B cell (primary cell): ENCODE measurements at regions not wholly inside any gene's neighbourhood (a gene's known extent, or its start where the extent isn't known, plus 50 kb on each side); places are given as distances from the start of the nearest gene placed in this dataset.

ENCODE experiments used
- ATAC-seq: fragments of 200-7000 bp; cut with Tn5 transposase; one replicate; pipeline ENCODE4 v1.10.0; 2021; ENCODE audit warnings: low read depth, mild to moderate bottlenecking, moderate number of reproducible peaks, moderate library complexity
- CTCF ChIA-PET: fragments of 350-600 bp; sonication (Branson Sonifier 250); formaldehyde crosslinking; loops from one replicate; lab custom pipeline; 2021; ENCODE audit warnings: antibody characterized with exemption, inconsistent platforms; lab: Charles Lee
- POLR2A ChIA-PET: fragments of 350-600 bp; sonication (Branson Sonifier 250); formaldehyde crosslinking; loops from one replicate; lab custom pipeline; 2021; ENCODE audit warnings: antibody characterized with exemption; lab: Charles Lee
- DNase-seq: peaks from one replicate; pipeline ENCODE4 v3.0.0; 2013
- H2AFZ ChIP-seq: 2 replicates; pipeline ENCODE4 v1.6.1; 2012; ENCODE audit warnings: mild to moderate bottlenecking, low read depth, low read length; ENCODE audit not compliant: insufficient read depth, poor library complexity, severe bottlenecking
- H3K27ac ChIP-seq, 2 donors: 1 replicate in 1 of 2; 2 replicates in 1 of 2; pipeline ENCODE4 v1.5.1; 2012 to 2013; ENCODE audit warnings: low read length in 2 of 2, mild to moderate bottlenecking in 2 of 2, moderate library complexity in 1 of 2
- H3K27me3 ChIP-seq, 4 experiments: fragments of 200-600 bp in 1 of 4; sonication (generic) in 1 of 4; replicated peaks in 1 of 4; 1 replicate in 2 of 4; 2 replicates in 2 of 4; pipeline versions ENCODE4 v1.6.1 to v1.7.0; 2013 to 2016; ENCODE audit warnings: low read length in 3 of 4, mild to moderate bottlenecking in 2 of 4, mixed read lengths in 1 of 4, moderate library complexity in 1 of 4; ENCODE audit not compliant: insufficient read depth in 4 of 4, control insufficient read depth in 3 of 4; ENCODE audit errors: control extremely low read depth in 1 of 4
- H3K36me3 ChIP-seq, 2 experiments: replicated peaks in 1 of 2; 1 replicate in 1 of 2; 2 replicates in 1 of 2; pipeline versions ENCODE4 v1.6.1 to v1.7.1; 2013; ENCODE audit warnings: low read length in 1 of 2; ENCODE audit not compliant: insufficient read depth in 2 of 2, control insufficient read depth in 1 of 2; ENCODE audit errors: control extremely low read depth in 1 of 2, extremely low read depth in 1 of 2
- H3K4me1 ChIP-seq, 2 donors: fragments of 200-600 bp in 1 of 2; sonication (generic) in 1 of 2; 1 replicate in 1 of 2; 2 replicates in 1 of 2; pipeline versions ENCODE4 v1.5.1 to v1.6.1; 2013 to 2017; ENCODE audit warnings: low read length in 2 of 2; ENCODE audit not compliant: control insufficient read depth in 2 of 2, insufficient read depth in 2 of 2
- H3K4me2 ChIP-seq: replicated peaks from 2 replicates; pipeline ENCODE3; 2012; ENCODE audit warnings: mild to moderate bottlenecking, low read depth, low read length; ENCODE audit not compliant: poor library complexity, severe bottlenecking
- H3K4me3 ChIP-seq, 5 experiments: fragments of 200-600 bp in 1 of 5; sonication (generic) in 1 of 5; 1 replicate in 3 of 5; 2 replicates in 2 of 5; pipeline versions ENCODE4 v1.5.1 to v1.7.0; 2011 to 2016; ENCODE audit warnings: low read length in 4 of 5, mild to moderate bottlenecking in 4 of 5, low read depth in 2 of 5, control low read depth in 1 of 5, moderate library complexity in 1 of 5; ENCODE audit not compliant: insufficient read depth in 1 of 5; ENCODE audit errors: control extremely low read depth in 1 of 5, extremely low read depth in 1 of 5
- H3K79me2 ChIP-seq: fragments of 200-600 bp; sonication (generic); one replicate; pipeline ENCODE4 v1.6.0; 2016; ENCODE audit warnings: low read length; ENCODE audit not compliant: control insufficient read depth, insufficient read depth
- H3K9ac ChIP-seq: fragments of 200-600 bp; sonication (generic); 2 replicates; pipeline ENCODE4 v1.6.1; 2017; ENCODE audit warnings: mild to moderate bottlenecking, low read length, moderate library complexity
- H3K9me3 ChIP-seq, 3 donors: one replicate each; pipeline versions ENCODE4 v1.6.1 to v1.7.1; 2013; ENCODE audit warnings: low read length in 2 of 3; ENCODE audit not compliant: control insufficient read depth in 2 of 3, insufficient read depth in 1 of 3; ENCODE audit errors: control extremely low read depth in 1 of 3
- H4K20me1 ChIP-seq: 2 replicates; pipeline ENCODE4 v1.6.0; 2012; ENCODE audit warnings: mild to moderate bottlenecking, low read length; ENCODE audit not compliant: insufficient read depth, control insufficient read depth, poor library complexity, severe bottlenecking
- H3K27ac Mint-ChIP-seq: one replicate; pipeline ENCODE4 v1.8.0; 2021; ENCODE audit warnings: mixed read lengths
- H3K27me3 Mint-ChIP-seq: one replicate; pipeline ENCODE4 v1.8.0; 2021; ENCODE audit warnings: mixed read lengths
- H3K4me1 Mint-ChIP-seq: one replicate; pipeline ENCODE4 v1.8.0; 2021; ENCODE audit warnings: mixed read lengths
- H3K4me3 Mint-ChIP-seq: one replicate; pipeline ENCODE4 v1.8.0; 2021; ENCODE audit warnings: mixed read lengths
- H3K9me3 Mint-ChIP-seq: one replicate; pipeline ENCODE4 v1.8.0; 2022; ENCODE audit warnings: mixed read lengths; ENCODE audit not compliant: insufficient read depth
- EZH2 ChIP-seq: IDR thresholded peaks from 2 replicates; pipeline ENCODE4 v1.6.1; 2012; ENCODE audit warnings: borderline replicate concordance, low read depth, mild to moderate bottlenecking, moderate library complexity, low read length; ENCODE audit not compliant: insufficient read depth, poor library complexity, severe bottlenecking
- WGBS: methylation state at CpG from one replicate; pipeline ENCODE4 v1.1.5; 2013; ENCODE audit warnings: missing lambda C conversion rate; ENCODE audit not compliant: insufficient coverage; 5-methylcytosine and 5-hydroxymethylcytosine counted together
- intact Hi-C: fragments of 100-400 bp; cut with micrococcal nuclease; formaldehyde crosslinking; loops from one replicate; pipeline ENCODE4 v1.10.0; 2022
- TF ChIP-seq, protein P1 (sequence below): fragments of 200-600 bp; IDR thresholded peaks from one replicate; pipeline ENCODE4 v1.8.0; 2022; ENCODE audit warnings: antibody characterized with exemption, mild to moderate bottlenecking

- no peaks in the 10 kb centered on the region for H3K4me1 ChIP-seq
- H3K9me3 ChIP-seq = no peaks in the 10 kb centered on the region
- H3K79me2 ChIP-seq = no peaks in the 10 kb centered on the region
- Mint-ChIP-seq H3K9me3 (no peaks in the 10 kb centered on the region), H3K27ac (no peak overlapping the region), H3K4me3 (no peak overlapping the region), H3K4me1 (no peaks in the 10 kb centered on the region), H3K27me3 (no peaks in the 10 kb centered on the region)
- no peak overlapping the region for H3K9ac ChIP-seq
- no CpG with 5 or more reads among the region's 1 CpG for WGBS
- no peaks in the 10 kb centered on the region for H3K36me3 ChIP-seq
- intact Hi-C loops = no loop called here
- H3K4me3 ChIP-seq = no peak overlapping the region
- H4K20me1 ChIP-seq = no peaks in the 10 kb centered on the region
- CTCF ChIA-PET = no interaction called here
- H3K27ac ChIP-seq = no peak overlapping the region
- no peak for TF ChIP-seq EZH2
- TF ChIP-seq, protein P1, sequence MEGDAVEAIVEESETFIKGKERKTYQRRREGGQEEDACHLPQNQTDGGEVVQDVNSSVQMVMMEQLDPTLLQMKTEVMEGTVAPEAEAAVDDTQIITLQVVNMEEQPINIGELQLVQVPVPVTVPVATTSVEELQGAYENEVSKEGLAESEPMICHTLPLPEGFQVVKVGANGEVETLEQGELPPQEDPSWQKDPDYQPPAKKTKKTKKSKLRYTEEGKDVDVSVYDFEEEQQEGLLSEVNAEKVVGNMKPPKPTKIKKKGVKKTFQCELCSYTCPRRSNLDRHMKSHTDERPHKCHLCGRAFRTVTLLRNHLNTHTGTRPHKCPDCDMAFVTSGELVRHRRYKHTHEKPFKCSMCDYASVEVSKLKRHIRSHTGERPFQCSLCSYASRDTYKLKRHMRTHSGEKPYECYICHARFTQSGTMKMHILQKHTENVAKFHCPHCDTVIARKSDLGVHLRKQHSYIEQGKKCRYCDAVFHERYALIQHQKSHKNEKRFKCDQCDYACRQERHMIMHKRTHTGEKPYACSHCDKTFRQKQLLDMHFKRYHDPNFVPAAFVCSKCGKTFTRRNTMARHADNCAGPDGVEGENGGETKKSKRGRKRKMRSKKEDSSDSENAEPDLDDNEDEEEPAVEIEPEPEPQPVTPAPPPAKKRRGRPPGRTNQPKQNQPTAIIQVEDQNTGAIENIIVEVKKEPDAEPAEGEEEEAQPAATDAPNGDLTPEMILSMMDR = no peak
- H3K4me2 ChIP-seq = no peak overlapping the region
- DNase-seq = no peak
- no peak overlapping the region for H2AFZ ChIP-seq
- no peak for ATAC-seq
- no peaks in the 10 kb centered on the region for H3K27me3 ChIP-seq
- POLR2A ChIA-PET = no interaction called here
Observed at GRCh38 chr17:11077673-11078072, 163.3 kb upstream of the SHISA6 start.

DNA sequence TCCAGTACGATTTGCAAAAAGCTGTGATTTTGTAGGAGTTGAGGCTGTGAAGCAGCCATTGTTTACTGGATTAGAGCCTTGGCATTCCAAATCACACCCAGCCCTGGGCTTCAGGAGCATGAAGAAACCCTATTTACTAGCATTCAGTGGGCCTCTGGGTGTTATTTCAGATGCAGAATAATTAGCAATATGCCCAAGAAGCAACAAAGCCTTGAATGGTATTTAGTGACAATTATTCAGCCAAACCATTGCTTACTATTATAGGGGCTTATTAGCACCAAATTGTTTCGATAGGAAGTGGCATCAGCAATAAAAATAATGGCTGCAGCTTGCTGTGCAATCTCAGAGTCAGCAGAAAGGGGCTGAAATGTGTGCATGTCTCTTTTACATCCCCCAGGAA is 166.6 kb upstream of the SHISA6 start:
- intact Hi-C loops = no loop called here
- no peaks in the 10 kb centered on the region for H3K27me3 Mint-ChIP-seq

More for the DNA sequence above, 166.6 kb upstream of the SHISA6 start:
- no peak overlapping the region for H3K4me3 Mint-ChIP-seq
- Histone ChIP-seq H4K20me1 (no peaks in the 10 kb centered on the region), H3K27ac (no peak overlapping the region), H3K4me2 (no peak overlapping the region), H2AFZ (no peak overlapping the region), H3K4me1 (no peaks in the 10 kb centered on the region), H3K9me3 (peaks cover 0 to 3% (median 2%) of the 10 kb centered on the region in 3 donors), H3K27me3 (no peaks in the 10 kb centered on the region), H3K79me2 (no peaks in the 10 kb centered on the region), H3K4me3 (no peak overlapping the region), H3K9ac (no peak overlapping the region), H3K36me3 (no peaks in the 10 kb centered on the region)
- WGBS = no CpG with 5 or more reads among the region's 2 CpGs
- CTCF ChIA-PET = no interaction called here
- DNase-seq (no peak), ATAC-seq (no peak)
- no peak for TF ChIP-seq EZH2
- TF ChIP-seq, protein P1 = no peak
- peaks cover 14% of the 10 kb centered on the region for H3K9me3 Mint-ChIP-seq
- POLR2A ChIA-PET = no interaction called here
- no peak overlapping the region for H3K27ac Mint-ChIP-seq
- H3K4me1 Mint-ChIP-seq = no peaks in the 10 kb centered on the region
